ENCODE measurements at regions not wholly inside any gene's neighbourhood (a gene's known extent, or its start where the extent isn't known, plus 50 kb on each side); places are given as distances from the start of the nearest gene placed in this dataset.

DNA sequence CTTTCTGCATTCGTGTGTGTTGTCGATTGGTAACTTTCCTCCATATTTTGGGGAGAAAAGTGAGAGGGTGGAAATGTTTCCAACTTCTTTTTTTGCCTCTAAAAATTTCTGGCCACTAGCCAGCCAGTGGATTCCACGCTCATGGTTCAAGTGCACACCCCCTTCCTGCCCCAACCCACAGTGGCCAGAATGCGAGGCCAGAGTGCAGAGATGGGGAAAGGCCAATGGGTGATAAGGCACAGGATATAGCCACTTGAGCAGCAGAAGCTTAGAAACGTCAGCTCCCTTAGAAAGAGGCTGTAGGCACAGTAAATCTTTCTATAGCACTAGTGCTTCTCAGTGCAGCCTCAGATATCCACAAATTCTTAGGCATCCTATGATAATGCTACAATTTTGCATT, 75.8 kb upstream of the ADRB2 start:
- no peak for TF ChIP-seq CTCF (IDR thresholded peaks at IDR 0.05)
- no peak for TF ChIP-seq POLR2A (IDR thresholded peaks at IDR 0.05)
- no peak for TF ChIP-seq POLR2AphosphoS5 (IDR thresholded peaks at IDR 0.05; ENCODE audit: insufficient read depth in 1 of 2, low read depth in 1 of 2)

Data from vagina (tissue), 2 donors.